C4-2B (cell line): ENCODE measurements at regions not wholly inside any gene's neighbourhood (a gene's known extent, or its start where the extent isn't known, plus 50 kb on each side); places are given as distances from the start of the nearest gene placed in this dataset.
"Not testable (repeated sequence)": the region's sequence is repeated elsewhere in the genome, so short reads cannot be mapped to it uniquely, and the experiment has no call there.

Experiments
- H3K27ac ChIP-seq: fragments of 450-650 bp; 2 replicates; pipeline ENCODE4 v1.5.1; 2017
- CTCF ChIP-seq: fragments of 450-650 bp; conservative IDR thresholded peaks from 2 replicates; pipeline ENCODE4 v1.5.1; 2017; ENCODE audit warnings: mild to moderate bottlenecking
- ZFX ChIP-seq: fragments of 450-650 bp; IDR thresholded peaks from 2 replicates; pipeline ENCODE4 v1.6.1; 2017

GRCh38 chr2:192544371-192544955 lies 349.7 kb upstream of the TMEFF2 start:
- no peak for TF ChIP-seq ZFX
- no peak for TF ChIP-seq CTCF

GRCh38 chr2:192542148-192543066 lies 347.7 kb upstream of the TMEFF2 start:
- H3K27ac ChIP-seq = not testable (repeated sequence)

More at GRCh38 chr2:192544371-192544955, 349.7 kb upstream of the TMEFF2 start:
- H3K27ac ChIP-seq = no peak overlapping the region

GRCh38 chr2:192539306-192539705 lies 344.6 kb upstream of the TMEFF2 start:
- H3K27ac ChIP-seq = no peak overlapping the region
- TF ChIP-seq CTCF = no peak
- no peak for TF ChIP-seq ZFX

GRCh38 chr2:192536922-192537624 lies 342.3 kb upstream of the TMEFF2 start:
- H3K27ac ChIP-seq = no peak overlapping the region
- TF ChIP-seq CTCF = no peak
- TF ChIP-seq ZFX = no peak

GRCh38 chr2:192535956-192536921 lies 341.5 kb upstream of the TMEFF2 start:
- H3K27ac ChIP-seq = no peak overlapping the region
- TF ChIP-seq CTCF (no peak), ZFX (no peak)

GRCh38 chr2:192534072-192534471 lies 339.3 kb upstream of the TMEFF2 start:
- no peak overlapping the region for H3K27ac ChIP-seq
- TF ChIP-seq ZFX (no peak), CTCF (no peak)

GRCh38 chr2:192524642-192525251 lies 330.0 kb upstream of the TMEFF2 start:
- H3K27ac ChIP-seq = peak overlapping the region; percentile 3; the same call in 1 of the 2 replicates

GRCh38 chr2:192524214-192524613 lies 329.5 kb upstream of the TMEFF2 start:
- H3K27ac ChIP-seq = peak overlapping the region; percentile 3; the same call in 1 of the 2 replicates
